GM21528 (cell line): ENCODE measurements at regions not wholly inside any gene's neighbourhood (a gene's known extent, or its start where the extent isn't known, plus 50 kb on each side); places are given as distances from the start of the nearest gene placed in this dataset.

Experiments used
- ATAC-seq: cut with Tn5 transposase; IDR thresholded peaks from one replicate; pipeline ENCODE4 v1.9.1; 2021; ENCODE audit warnings: mild to moderate bottlenecking, moderate library complexity; ENCODE audit not compliant: unreplicated experiment, low FRiP score

DNA sequence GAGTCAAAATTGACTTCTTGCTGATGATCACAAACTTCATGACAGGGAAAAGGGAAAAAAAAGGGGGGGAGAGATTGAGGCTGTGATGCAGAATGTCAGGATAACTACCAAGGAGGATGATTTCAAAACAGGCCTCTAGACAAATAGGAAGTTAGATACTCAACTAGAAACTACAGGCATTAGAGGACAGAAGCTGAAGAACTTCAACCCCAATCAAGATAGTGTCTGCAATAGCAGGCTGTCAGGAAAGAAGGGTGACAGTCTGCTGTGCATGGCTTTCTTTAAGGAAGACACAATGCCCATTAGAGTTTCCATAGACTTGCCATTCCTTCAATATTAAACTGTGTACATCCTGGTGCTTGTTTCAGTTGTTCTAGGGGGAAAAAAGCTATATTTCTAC, 257.2 kb downstream of the TTLL7 start:
- ATAC-seq, result no peak

DNA sequence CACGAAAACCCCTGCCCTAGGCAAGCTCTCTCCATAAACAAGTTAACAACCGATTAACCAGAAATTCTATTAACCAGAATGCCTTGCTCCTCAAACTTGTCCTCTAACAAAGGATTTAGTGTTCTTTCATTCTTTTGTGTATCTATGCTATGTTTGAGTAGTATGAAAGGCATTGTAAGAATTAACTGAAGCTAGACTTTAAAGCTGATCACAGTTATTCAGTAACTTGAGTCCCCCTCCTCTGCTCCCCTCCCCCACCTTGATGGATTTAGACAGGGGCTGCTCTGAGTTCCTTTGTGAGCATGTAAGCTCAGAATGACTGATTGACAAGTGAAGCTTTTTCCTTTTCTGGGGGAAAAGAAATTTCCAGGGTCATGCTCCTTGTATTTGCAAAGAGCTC, 257.6 kb downstream of the TTLL7 start:
- no peak for ATAC-seq

DNA sequence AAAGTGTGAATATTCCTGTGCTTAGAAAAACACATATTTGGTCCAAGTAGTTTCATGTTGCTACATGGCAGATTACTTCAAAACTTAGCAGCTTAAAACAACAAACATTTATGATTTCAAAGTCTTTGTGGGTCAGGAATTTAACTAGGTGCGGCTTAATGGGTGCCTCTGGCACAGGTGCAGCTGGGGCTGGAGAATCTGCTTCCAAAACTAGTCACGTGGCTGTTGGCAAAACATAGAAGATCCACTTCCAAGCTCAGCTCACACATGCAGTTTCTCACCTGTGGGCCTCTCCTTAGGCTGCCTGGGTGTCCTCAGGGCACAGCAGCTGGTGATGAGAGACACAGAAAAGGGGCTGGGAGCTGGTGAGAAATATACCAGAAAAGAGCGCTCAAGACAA, 263.4 kb downstream of the TTLL7 start:
- ATAC-seq, result no peak

DNA sequence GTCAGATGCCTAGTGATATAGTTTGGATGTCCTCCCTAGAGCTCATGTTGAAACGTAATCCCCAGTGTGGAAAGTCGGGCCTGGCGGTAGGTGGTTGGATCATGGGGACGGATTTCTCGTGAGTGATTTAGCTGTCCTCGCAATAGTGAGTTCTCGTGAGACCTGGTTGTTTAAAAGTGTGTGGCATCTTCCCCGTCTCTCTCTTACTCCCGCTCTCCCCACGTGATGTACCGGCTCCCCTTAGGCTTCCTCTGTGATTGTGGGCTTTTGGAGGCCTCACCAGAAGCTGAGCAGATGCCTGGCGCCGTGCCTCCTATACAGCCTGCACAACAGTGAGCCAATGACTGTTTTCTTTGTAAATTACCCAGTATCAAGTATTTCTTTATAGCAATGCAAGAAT, 264.5 kb downstream of the TTLL7 start:
- no peak for ATAC-seq

DNA sequence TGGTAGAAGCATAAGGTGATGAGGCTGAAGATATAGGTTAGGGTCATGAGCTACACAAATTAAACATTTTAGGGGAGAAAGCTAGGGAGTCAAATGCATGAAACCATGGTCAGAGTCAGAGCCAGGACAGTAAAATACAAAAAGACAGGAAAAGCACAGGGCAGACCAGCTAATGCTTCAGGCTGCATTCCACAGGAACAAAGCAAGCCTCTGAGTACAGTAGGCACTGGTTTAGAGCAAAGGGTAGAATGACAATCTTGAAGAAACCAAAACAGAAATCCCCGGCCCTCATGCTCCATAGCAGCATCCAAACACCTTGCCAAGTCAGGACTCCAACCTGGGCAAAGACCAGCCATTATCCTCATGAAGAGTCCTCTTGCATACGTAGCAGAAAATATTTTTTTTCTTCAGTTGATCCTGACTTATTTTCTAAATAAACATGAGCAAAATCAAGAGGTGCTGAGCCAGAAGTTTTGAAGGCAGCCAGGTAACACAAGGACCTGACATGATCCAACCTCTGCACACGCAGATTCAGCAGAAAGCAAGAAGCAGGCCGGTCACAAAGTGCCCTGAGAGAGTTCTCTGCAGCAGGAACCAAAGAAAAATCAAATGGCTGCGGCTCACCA, 273.1 kb downstream of the TTLL7 start:
- ATAC-seq, result no peak

DNA sequence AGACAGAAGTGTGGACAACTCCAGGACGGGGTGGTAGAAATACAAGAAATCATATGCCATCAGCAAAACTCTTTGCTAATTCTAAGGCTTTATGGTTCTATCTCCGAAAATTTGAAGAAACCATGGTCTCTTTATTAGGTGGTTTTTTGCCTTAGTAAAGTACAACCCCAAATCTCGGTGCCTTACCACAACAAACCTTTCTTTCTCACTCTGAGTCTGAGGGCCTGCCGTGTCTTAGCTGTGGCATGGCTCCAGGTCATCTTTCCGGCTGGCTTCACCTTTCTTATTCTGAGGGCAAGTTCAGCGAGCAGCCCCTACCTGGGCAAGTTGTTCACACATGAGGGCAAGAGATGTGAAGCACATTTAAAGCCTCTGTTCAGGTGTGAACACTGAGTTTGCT, 280.6 kb downstream of the TTLL7 start:
- no peak for ATAC-seq

DNA sequence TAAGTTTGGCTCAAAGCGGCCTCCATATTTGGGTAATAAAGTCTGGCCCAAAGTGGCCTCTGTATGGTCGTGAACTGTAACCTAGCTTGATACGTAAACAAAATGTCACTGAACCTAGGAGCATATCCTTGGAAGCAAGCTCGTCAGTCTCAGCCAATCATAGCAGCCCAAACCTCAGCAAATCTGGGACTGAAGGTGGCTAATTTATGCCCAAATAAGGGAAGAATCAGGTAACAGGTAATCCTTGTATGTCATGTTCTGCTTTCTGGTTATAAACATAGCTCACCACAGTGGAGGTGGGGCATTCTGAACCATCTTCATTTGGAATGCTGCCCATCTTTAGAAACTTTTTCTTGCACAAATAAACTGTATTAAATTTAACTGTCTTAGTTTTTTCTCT, 281.1 kb downstream of the TTLL7 start:
- no peak for ATAC-seq

DNA sequence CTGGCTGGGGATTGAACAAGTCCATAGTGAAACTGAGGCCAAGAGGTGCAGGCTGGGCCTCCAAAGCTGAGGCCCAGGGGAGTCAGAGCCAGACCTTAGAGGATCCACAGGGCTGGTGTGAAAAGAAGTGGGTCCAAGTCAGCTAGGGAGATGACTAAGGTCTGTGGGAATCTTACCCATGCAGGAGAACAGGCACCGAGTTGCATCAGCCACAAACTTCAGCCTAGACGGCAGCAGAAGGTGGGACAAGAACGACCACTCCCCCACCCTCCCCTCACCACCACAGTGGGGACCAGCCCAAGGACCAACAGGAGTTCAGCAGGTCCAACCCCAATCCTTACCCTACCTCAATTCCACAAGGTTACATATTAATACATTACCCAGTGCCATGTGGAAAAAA, 282.3 kb downstream of the TTLL7 start:
- ATAC-seq, result no peak

DNA sequence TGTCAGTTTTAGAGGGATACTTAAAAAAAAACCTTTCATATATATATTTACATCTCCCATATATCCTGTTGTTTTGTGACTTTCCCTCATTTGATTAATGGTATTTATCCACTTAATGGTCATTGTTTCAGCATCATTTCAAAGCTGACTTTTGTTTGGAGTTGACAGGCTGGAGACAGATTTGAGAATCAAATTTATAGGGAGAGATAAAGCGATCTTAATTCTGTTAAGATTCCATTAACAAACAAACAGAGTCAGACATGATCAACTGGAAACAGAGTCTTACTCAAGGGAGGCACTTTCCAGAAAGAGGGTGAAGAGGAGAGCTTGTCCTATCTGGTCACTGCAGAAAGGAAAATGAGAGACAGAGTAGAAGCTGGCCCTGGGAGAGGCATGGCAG, 283.4 kb downstream of the TTLL7 start:
- no peak for ATAC-seq

DNA sequence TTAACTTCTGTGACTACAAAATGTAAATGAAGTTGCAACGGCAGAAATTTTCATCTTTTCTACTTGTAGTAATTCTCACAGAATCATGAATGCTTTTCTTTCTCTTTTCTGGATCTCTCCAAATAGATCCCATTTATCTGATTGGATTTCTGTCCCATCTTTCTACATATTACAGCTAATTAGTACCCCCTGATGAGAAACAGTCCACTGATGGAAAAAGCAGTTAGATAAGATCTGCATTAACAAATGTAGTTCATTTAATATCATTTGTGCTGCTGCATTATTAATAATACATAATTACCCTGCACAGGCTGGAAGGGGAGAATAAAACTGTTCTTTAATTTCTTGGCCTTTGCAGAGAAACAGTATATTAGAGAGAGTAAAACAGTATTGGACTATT, 289.3 kb downstream of the TTLL7 start:
- no peak for ATAC-seq

DNA sequence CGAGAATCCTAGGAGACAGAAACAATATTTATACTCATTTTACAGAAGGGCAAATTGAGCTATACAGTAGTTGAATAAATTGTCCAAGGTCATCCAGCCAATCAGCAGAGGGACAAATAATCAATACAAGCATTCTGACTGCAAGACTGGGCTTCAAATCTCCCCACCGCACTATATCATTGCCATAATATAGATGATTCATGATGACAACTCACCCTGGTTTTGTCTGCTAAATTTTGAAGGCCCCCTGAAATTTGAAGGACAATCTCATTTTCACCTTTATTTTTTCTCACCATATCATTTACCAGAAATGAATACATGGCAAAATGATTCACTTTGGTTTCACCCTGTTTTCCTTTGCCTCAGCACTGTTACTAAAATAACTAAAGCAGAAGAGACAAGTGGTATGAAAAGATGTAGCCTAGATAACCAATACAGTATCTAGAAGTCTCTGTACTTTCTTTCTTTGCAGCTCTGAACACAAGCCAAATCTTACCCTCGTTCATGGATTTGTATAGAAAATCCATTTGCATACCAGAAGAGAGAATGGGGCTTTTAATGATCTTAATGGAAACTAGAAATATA, 292.5 kb downstream of the TTLL7 start:
- no peak for ATAC-seq

DNA sequence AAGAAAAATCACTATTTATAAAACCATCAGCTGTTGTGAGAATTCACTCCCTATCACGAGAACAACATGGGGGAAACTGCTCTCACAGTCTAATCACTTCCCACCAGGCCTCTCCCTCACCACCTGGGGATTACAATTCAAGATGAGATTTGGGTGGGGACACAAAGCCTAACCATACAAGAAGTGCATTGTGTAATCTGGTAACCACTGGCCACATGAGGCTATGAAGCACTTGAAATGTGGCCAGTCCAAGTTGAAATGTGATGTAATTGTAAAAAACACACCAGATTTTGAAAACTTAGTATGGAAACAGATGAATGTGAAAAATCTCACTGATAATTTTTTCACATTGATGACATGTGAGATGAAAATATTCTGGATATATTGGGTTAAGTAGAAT, 293.8 kb downstream of the TTLL7 start:
- no peak for ATAC-seq

DNA sequence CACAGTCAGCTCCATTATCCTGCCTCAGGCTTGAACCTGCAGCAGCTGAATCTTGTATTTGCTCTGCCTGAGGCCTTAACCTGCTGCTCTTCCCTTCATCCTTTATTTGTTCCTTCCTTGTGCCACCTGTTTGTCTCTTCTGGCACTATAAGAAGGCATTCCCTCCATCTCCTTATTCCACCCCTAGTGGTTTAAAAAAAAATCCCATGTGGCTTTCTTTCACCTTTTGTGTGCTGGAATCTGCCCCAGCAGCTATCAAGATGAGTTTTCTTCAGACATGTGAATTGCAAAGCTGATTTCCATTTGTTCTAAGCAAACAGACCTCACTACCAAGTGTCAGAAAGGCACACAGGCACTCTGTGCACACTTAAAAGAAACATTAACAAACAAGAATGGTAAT, 294.6 kb downstream of the TTLL7 start:
- no peak for ATAC-seq

DNA sequence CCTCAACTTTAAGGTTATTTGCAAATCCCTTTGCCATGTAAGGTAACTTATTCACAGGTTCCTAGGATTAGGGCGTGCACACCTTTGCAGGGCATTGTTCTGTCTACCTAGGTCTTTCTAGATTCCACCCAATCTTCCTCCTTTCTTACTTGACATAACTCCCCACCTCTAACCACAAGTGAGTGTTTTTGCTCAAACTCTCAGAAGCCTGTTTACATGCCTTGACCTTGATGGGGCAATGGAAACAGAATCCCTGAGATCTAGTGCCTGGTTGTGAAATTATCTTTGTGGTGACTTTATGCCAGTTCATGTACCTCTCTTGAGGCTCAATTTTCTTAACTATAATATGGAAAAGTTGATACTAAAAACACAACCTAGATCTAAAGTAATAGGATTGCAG, 296.6 kb downstream of the TTLL7 start:
- ATAC-seq, result no peak

DNA sequence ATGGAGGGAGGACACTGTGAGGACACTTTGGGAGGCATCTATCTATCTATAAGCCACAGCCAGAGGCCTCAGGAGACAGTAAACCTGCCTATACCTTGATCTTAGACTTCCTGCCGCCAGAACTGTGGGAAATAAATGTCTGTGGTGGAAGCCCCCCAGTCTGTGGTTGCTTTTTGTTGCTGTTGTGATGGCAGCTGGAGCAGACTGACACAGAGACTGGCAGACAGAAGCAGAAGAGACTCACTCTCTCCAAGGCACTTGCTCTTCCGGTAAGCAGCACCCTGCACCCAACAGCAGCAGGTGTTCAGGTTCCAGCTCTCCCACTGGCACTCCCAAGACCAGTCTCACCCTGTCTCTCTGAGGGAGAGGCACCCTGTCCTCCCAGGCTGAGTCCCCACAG, 297.6 kb downstream of the TTLL7 start:
- ATAC-seq, result no peak

DNA sequence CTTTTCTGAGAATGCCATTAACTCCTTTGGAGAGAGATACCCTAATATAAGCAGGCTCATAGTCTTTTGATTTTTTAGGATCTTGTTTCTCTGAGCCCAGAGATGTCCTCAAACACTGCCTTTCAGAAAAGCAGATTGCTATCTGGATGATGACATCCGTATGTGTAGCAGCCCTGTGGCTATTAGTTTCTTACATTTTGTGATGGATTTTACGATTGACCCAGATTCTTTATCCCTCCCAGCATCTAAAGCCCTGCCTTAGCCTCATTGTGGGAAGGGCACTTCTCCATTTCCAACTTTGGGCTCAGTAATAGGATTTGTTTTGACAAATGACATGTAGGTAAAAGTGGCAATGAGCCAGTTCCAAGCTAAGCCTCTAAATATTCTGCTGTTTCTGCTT, 300.3 kb downstream of the TTLL7 start:
- ATAC-seq, result no peak

DNA sequence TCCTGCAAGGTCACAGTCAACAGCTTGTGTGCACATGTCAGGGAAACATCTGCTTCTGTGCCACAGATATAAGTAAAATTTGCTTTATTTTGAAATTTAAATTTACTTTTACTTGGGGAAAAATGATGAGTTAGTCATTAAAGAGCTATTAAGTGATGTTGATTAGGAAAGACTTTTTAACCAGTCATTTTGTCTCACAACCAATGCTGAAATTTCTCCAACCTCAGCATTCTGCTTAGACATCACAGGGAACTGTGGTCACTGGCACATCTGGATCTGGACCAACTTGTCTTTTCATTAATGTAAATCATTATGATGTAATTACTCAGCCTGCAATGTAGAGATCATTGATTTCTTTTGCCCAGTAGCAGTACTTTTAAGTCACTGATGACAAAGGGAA, 301.0 kb downstream of the TTLL7 start:
- no peak for ATAC-seq

DNA sequence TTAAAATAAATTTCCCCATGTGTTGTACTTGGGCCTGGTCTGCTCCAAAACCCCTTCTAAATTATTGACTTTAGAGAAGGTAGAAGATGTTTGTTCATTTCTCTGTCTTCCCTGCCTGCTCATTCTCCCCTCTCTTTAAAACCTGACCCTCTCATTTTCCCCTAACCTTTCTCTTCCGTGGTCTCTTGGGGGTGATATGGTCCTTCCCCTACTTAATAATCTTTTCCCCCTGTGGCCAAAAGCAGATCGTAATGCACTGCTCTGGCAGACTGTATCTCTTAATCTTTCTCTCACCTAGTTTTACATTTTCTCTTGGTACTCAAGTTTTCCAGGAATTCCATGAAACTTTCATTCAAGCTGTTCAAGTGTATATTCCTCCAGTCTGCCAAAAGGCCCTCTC, 301.7 kb downstream of the TTLL7 start:
- ATAC-seq, result no peak

DNA sequence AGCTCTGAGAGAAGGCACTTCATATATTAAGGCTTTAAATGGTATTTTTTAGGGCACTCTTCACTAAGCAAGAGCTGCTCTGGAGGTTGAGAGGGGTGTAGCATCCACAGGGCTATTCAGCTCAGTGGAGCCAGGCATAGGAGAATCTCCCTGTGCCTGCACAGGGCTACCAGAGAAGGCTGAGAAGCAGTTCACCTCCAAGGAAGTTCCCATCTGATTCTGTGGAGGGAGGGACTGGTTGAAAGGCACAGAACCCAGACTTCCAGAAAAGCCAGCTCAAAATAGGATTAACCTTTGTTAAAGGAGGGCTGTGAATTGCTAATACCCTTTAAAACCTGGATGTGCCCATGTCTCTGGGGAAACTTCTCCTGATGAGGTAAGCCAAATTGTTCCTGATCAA, 304.5 kb downstream of the TTLL7 start:
- ATAC-seq, result no peak

DNA sequence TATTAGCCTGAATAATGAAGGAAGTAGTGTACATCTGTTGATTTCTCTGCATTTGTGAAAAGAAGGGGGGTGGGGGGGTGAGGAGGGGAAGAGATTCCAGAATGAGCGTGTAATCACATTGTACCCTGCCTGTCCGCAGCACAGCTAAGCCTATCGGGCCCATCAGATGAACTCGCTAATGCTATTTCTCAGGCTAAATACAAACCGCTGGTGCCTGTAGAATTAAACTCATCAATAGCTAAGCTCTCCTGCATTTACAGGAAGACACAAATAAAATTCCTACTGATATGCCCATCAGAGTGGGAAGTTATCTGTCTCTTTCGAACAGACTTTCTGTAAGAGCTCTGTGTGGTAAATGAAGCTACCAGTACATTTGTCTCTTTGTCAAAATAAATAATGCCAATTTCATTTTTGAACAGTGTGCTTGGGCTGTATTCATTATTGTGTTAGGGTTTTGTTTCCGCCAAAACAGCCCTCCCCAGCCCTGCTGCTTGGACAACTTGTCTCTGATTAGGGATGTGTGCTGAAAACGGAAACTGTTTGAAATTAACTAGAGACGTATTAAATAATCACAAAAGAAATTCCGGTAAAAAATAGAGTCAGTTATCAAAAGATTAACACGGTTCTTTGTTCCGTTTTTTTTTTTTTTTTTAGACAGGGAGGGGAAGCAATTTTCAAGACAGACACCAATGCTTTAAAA, 305.4 kb downstream of the TTLL7 start:
- no peak for ATAC-seq

DNA sequence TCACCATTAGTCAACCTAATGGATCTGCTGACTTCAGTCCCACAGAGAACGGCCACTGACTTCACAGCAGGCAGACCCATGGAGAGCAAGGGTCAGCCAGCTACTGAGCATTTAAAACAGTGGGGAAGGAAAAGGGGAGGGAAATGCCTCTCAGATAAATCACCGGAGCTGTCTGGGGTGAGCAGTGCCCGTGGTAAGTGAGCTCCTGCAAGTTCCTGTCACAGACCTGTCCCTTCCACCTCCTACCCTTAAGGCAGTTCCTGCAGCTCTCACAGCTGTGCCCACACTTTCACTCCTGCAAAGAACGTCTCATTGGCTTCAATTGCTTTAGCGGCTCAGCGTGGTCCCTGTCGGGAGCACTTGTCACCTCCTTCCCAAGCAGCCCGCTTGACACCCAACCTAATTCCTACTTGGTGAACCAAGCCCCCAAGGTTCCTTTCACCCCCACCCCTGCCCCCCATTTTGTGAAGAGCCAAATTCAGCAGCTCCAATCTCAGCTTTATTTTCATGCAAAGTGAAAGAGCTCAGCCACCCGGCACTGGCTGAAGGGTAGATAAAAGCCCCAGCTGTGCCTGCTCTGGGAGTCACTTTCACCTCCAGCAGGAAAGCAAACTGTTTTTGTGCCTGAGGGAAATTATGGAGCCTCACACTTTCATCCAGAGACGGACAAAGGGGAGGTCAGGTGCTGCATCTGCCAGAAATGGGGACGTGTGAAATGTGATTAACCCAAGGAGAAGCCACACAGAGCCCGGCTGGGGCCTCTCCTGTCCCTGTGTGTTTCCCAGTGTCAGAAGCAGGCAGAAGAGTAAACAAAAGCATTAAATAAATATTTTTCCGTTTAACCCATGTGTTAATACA, 306.2 kb downstream of the TTLL7 start:
- ATAC-seq, result peak; percentile 63
